OCI-LY7 (cell line): ENCODE measurements at regions not wholly inside any gene's neighbourhood (a gene's known extent, or its start where the extent isn't known, plus 50 kb on each side); places are given as distances from the start of the nearest gene placed in this dataset.

Source experiments
- BruUV-seq: library from RNA; stranded (reverse); fragments of 400-500 nt; replicated peaks from 2 replicates; lab custom pipeline; 2021; lab: Mats Ljungman, UMichigan
- CTCF ChIA-PET: fragments of 300-600 bp; sonication (Branson Sonifier 250); formaldehyde crosslinking; loops from one replicate; lab custom pipeline; 2022; ENCODE audit warnings: antibody characterized with exemption; ENCODE audit not compliant: unreplicated experiment; lab: Charles Lee
- POLR2A ChIA-PET: fragments of 300-600 bp; sonication (Branson Sonifier 250); formaldehyde crosslinking; loops from one replicate; lab custom pipeline; 2022; ENCODE audit warnings: antibody characterized with exemption; lab: Charles Lee
- DNase-seq: peaks from one replicate; pipeline ENCODE4 v3.0.0-alpha.2; 2015; ENCODE audit warnings: low spot score
- H2AFZ ChIP-seq: fragments of 200-600 bp; sonication (generic), shearing (Covaris generic); 2 replicates; pipeline ENCODE4 v1.6.1; 2014; ENCODE audit warnings: mild to moderate bottlenecking, antibody characterized with exemption, low read length, moderate library complexity
- H3K27ac ChIP-seq: fragments of 200-600 bp; sonication (generic); 2 replicates; pipeline ENCODE4 v1.5.1; 2014; ENCODE audit warnings: mixed run types, low read depth, mild to moderate bottlenecking, moderate library complexity, low read length, inconsistent platforms; ENCODE audit not compliant: poor library complexity, severe bottlenecking
- H3K36me3 ChIP-seq: fragments of 200-600 bp; sonication (generic); 2 replicates; pipeline ENCODE4 v1.6.1; 2014; ENCODE audit warnings: mild to moderate bottlenecking, antibody characterized with exemption, low read length, moderate library complexity, mixed read lengths; ENCODE audit not compliant: insufficient read depth
- H3K4me1 ChIP-seq: fragments of 200-600 bp; sonication (generic); 2 replicates; pipeline ENCODE4 v1.5.1; 2014; ENCODE audit warnings: mild to moderate bottlenecking, low read length; ENCODE audit not compliant: insufficient read depth, poor library complexity, severe bottlenecking
- H3K4me2 ChIP-seq: fragments of 200-600 bp; sonication (generic); 2 replicates; pipeline ENCODE4 v1.6.1; 2014; ENCODE audit warnings: mild to moderate bottlenecking, low read length
- H3K4me3 ChIP-seq: fragments of 200-600 bp; sonication (generic); 2 replicates; pipeline ENCODE4 v1.5.1; 2014; ENCODE audit warnings: mild to moderate bottlenecking, low read depth, low read length; ENCODE audit not compliant: poor library complexity, severe bottlenecking
- H3K79me2 ChIP-seq: fragments of 200-600 bp; sonication (generic); 2 replicates; pipeline ENCODE4 v1.6.1; 2016; ENCODE audit warnings: low read depth, mild to moderate bottlenecking, low read length, moderate library complexity, mixed read lengths; ENCODE audit not compliant: insufficient read depth
- H3K9me2 ChIP-seq: fragments of 200-600 bp; sonication (generic); 2 replicates; pipeline ENCODE4 v1.6.1; 2016; ENCODE audit warnings: mild to moderate bottlenecking, low read length, mixed read lengths; ENCODE audit not compliant: insufficient read depth
- H3K9me3 ChIP-seq: fragments of 200-600 bp; sonication (generic); 2 replicates; pipeline ENCODE4 v1.6.1; 2014; ENCODE audit warnings: mild to moderate bottlenecking, mixed run types, low read length, mixed read lengths
- H4K20me1 ChIP-seq: fragments of 200-600 bp; sonication (generic); 2 replicates; pipeline ENCODE4 v1.6.1; 2014; ENCODE audit warnings: mild to moderate bottlenecking, antibody characterized with exemption, low read length, moderate library complexity, mixed read lengths; ENCODE audit not compliant: insufficient read depth
- EZH2phosphoT487 ChIP-seq: fragments of 200-600 bp; sonication (generic); IDR thresholded peaks from 2 replicates; pipeline ENCODE4 v1.6.1; 2018; ENCODE audit warnings: low read depth, borderline replicate concordance, mild to moderate bottlenecking, mixed run types, antibody characterized with exemption, low read length, moderate library complexity, mixed read lengths
- intact Hi-C: fragments of 100-400 bp; cut with micrococcal nuclease; formaldehyde crosslinking; loops from one replicate; pipeline ENCODE4 v1.10.0; 2022; ENCODE audit not compliant: unreplicated experiment
- TF ChIP-seq, protein P1 (sequence below): fragments of 200-600 bp; sonication (generic); conservative IDR thresholded peaks from 2 replicates; pipeline ENCODE4 v1.5.1; 2014; ENCODE audit warnings: mild to moderate bottlenecking, antibody characterized with exemption, low read length, moderate library complexity, mixed read lengths

DNA sequence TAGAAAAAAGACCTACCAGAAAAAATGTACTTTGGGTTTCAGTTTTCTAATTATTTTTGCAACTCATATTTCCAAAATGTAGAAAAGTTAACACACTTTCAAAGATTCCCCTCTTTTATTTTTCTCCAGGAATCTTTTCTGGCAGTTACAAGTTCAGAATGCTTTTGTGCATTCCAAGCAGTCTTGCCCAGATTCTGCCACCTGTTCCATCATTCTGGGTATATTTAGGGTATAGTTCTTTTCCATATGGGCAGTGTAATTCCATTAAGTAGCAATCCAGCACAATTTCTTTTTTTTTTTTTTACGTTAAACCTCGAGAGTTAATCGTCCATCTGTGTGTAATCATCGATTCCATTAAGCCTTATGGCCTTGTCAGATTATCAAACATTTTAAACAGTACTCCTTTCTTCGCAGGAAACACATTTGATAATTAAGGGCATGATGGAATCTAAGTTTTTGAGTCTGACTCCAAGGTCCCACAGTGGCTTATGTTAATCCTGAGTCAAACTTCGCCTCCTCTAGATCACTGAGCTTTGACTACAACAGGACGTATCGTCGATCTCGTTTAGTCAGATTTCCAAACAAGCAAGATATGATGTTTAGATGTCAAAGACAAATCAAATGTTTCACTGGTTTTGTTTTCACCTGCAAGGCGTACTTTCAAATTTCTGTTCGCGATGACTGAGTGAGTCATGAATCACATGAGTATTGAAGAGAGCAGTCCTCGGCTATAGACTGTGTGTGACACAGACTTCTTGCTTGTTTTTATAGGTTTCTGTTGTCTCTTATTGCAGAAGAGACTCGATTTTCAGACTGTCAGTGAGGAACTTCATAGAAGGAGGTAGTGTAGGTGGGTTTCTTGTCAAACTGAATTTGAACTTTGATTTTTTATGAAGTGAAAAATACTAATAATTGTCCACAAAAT, 118.9 kb upstream of the GK2 start:
- Histone ChIP-seq H3K9me2 (no peaks in the 10 kb centered on the region), H4K20me1 (no peaks in the 10 kb centered on the region), H3K4me3 (no peak overlapping the region), H3K9me3 (no peaks in the 10 kb centered on the region), H3K4me2 (no peak overlapping the region), H3K4me1 (no peaks in the 10 kb centered on the region), H3K79me2 (no peaks in the 10 kb centered on the region), H2AFZ (no peak overlapping the region), H3K27ac (no peak overlapping the region), H3K36me3 (no peaks in the 10 kb centered on the region)
- TF ChIP-seq EZH2phosphoT487, result no peak
- TF ChIP-seq, protein P1, sequence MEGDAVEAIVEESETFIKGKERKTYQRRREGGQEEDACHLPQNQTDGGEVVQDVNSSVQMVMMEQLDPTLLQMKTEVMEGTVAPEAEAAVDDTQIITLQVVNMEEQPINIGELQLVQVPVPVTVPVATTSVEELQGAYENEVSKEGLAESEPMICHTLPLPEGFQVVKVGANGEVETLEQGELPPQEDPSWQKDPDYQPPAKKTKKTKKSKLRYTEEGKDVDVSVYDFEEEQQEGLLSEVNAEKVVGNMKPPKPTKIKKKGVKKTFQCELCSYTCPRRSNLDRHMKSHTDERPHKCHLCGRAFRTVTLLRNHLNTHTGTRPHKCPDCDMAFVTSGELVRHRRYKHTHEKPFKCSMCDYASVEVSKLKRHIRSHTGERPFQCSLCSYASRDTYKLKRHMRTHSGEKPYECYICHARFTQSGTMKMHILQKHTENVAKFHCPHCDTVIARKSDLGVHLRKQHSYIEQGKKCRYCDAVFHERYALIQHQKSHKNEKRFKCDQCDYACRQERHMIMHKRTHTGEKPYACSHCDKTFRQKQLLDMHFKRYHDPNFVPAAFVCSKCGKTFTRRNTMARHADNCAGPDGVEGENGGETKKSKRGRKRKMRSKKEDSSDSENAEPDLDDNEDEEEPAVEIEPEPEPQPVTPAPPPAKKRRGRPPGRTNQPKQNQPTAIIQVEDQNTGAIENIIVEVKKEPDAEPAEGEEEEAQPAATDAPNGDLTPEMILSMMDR, result no peak
- intact Hi-C loops, result no loop called here
- ChIA-PET POLR2A (interaction anchor here (0.6 to 0.7 kb wide), 2 partner anchors 18 to 135 kb away, joined by 3 read pairs; no protein-coding TSS in a partner anchor), CTCF (no interaction called here)
- no TSS peak for BruUV-seq
- no peak for DNase-seq

DNA sequence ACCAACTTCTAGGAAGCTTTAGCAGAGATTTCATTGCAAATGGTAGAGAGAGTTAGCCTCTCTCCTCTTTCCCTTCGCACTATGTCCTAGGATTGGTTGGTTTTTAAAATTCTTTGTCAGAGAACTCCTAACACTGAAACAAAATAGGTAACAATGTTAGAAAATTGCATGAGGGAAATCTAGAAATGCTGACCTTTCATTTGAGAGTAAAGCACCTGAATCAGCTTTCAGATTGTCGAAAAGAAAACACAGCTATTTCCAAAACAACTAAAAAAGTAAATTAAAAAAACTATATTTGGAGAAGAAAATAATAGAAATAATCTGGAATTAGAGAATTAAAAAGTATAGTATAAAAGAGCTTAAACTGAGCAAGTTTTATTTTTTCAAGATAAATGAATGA, 108.1 kb upstream of the GK2 start:
- Histone ChIP-seq H3K4me3 (no peak overlapping the region), H3K9me2 (no peaks in the 10 kb centered on the region), H3K36me3 (no peaks in the 10 kb centered on the region), H3K79me2 (no peaks in the 10 kb centered on the region), H3K4me2 (no peak overlapping the region), H3K27ac (no peak overlapping the region), H3K9me3 (no peaks in the 10 kb centered on the region), H3K4me1 (no peaks in the 10 kb centered on the region), H4K20me1 (no peaks in the 10 kb centered on the region), H2AFZ (no peak overlapping the region)
- BruUV-seq, result no TSS peak
- ChIA-PET POLR2A (interaction anchor here (0.7 kb wide), 1 partner anchor 15 kb away, joined by 3 read pairs; no protein-coding TSS in a partner anchor), CTCF (no interaction called here)
- intact Hi-C loops, result no loop called here
- no peak for DNase-seq
- TF ChIP-seq, protein P1, result no peak
- TF ChIP-seq EZH2phosphoT487, result no peak
